Caco-2 (cell line): ENCODE measurements at regions not wholly inside any gene's neighbourhood (a gene's known extent, or its start where the extent isn't known, plus 50 kb on each side); places are given as distances from the start of the nearest gene placed in this dataset.

Experiments
- BruUV-seq: library from RNA; stranded (reverse); fragments of 400-500 nt; replicated peaks from 2 replicates; lab custom pipeline; 2021; lab: Mats Ljungman, UMichigan
- CTCF ChIA-PET: fragments of 300-600 bp; sonication (Branson Sonifier 250); formaldehyde crosslinking; loops from one replicate; lab custom pipeline; 2022; ENCODE audit warnings: antibody characterized with exemption; lab: Charles Lee
- POLR2A ChIA-PET: fragments of 300-600 bp; sonication (Branson Sonifier 250); formaldehyde crosslinking; loops from one replicate; lab custom pipeline; 2022; ENCODE audit warnings: antibody characterized with exemption; lab: Charles Lee
- DNase-seq, 2 experiments: peaks; one replicate each; pipeline versions ENCODE4 v3.0.0 to v3.0.0-alpha.2; 2020 to 2022
- H3K27me3 ChIP-seq: replicated peaks from 2 replicates; pipeline ENCODE4 v1.6.0; 2011; ENCODE audit warnings: low read length; ENCODE audit not compliant: control insufficient read depth, insufficient read depth
- H3K36me3 ChIP-seq: 2 replicates; pipeline ENCODE4 v1.5.1; 2011; ENCODE audit warnings: low read length; ENCODE audit not compliant: control insufficient read depth, insufficient read depth
- H3K4me1 ChIP-seq: fragments of 250-450 bp; sonication (Bioruptor Pico); 2 replicates; pipeline ENCODE4 v1.5.1; 2020; ENCODE audit warnings: mild to moderate bottlenecking
- H3K4me3 ChIP-seq: 2 replicates; pipeline ENCODE4 v1.5.1; 2011; ENCODE audit warnings: low read depth, mild to moderate bottlenecking, control low read depth, low read length
- H3K9me3 ChIP-seq: fragments of 250-450 bp; sonication (Bioruptor Pico); 2 replicates; pipeline ENCODE4 v1.5.1; 2020; ENCODE audit warnings: mild to moderate bottlenecking, moderate library complexity
- H3K27ac Mint-ChIP-seq: one replicate; pipeline ENCODE4 v1.8.0; 2022; ENCODE audit warnings: mixed read lengths; ENCODE audit not compliant: unreplicated experiment
- H3K27me3 Mint-ChIP-seq: one replicate; pipeline ENCODE4 v1.8.0; 2022; ENCODE audit warnings: mixed read lengths; ENCODE audit not compliant: insufficient read depth, unreplicated experiment
- H3K36me3 Mint-ChIP-seq: one replicate; pipeline ENCODE4 v1.8.0; 2022; ENCODE audit warnings: mild to moderate bottlenecking, mixed read lengths; ENCODE audit not compliant: insufficient read depth, unreplicated experiment
- H3K4me1 Mint-ChIP-seq: one replicate; pipeline ENCODE4 v1.8.0; 2022; ENCODE audit warnings: low read depth, mixed read lengths; ENCODE audit not compliant: unreplicated experiment
- H3K4me3 Mint-ChIP-seq: one replicate; pipeline ENCODE4 v1.8.0; 2022; ENCODE audit warnings: mild to moderate bottlenecking, moderate library complexity, mixed read lengths; ENCODE audit not compliant: unreplicated experiment
- H3K9me3 Mint-ChIP-seq: one replicate; pipeline ENCODE4 v1.8.0; 2022; ENCODE audit warnings: mixed read lengths; ENCODE audit not compliant: unreplicated experiment
- CTCF ChIP-seq, 2 experiments: fragments of 200-600 bp in 1 of 2; IDR thresholded peaks; 1 replicate in 1 of 2; 2 replicates in 1 of 2; pipeline versions ENCODE4 v1.5.1 to v1.8.0; 2011 to 2022; ENCODE audit warnings: antibody characterized with exemption in 1 of 2, control low read depth in 1 of 2, inconsistent platforms in 1 of 2, low read depth in 1 of 2, low read length in 1 of 2, mild to moderate bottlenecking in 1 of 2, moderate library complexity in 1 of 2; ENCODE audit not compliant: insufficient read depth in 1 of 2, severe bottlenecking in 1 of 2, unreplicated experiment in 1 of 2
- intact Hi-C: fragments of 100-400 bp; cut with micrococcal nuclease; formaldehyde crosslinking; loops from one replicate; pipeline ENCODE4 v1.10.0; 2022; ENCODE audit not compliant: unreplicated experiment

- Mint-ChIP-seq H3K36me3 (no peaks in the 10 kb centered on the region), H3K4me3 (peak overlapping the region; percentile 29), H3K27me3 (no peaks in the 10 kb centered on the region), H3K9me3 (no peaks in the 10 kb centered on the region), H3K4me1 (peaks cover 14% of the 10 kb centered on the region), H3K27ac (peak overlapping the region; percentile 17)
- TSS peak; percentile 22 for BruUV-seq
- Histone ChIP-seq H3K9me3 (no peaks in the 10 kb centered on the region), H3K4me3 (no peak overlapping the region), H3K27me3 (no peaks in the 10 kb centered on the region), H3K36me3 (no peaks in the 10 kb centered on the region), H3K4me1 (peaks cover 9% of the 10 kb centered on the region; the same call in 1 of the 2 replicates)
- DNase-seq = peak; percentile 59 to 70
- TF ChIP-seq CTCF (IDR thresholded peaks at IDR 0.05; ENCODE audit: insufficient read depth in 1 of 2, low read depth in 1 of 2, low read length in 1 of 2, severe bottlenecking in 1 of 2, unreplicated experiment in 1 of 2) = no peak
- intact Hi-C loops = loop anchor here (2.0 to 5.0 kb wide), 2 partner anchors 261 to 411 kb away; partner anchors contain the start of gene TBC1D5
- CTCF ChIA-PET = interaction anchor here (0.6 kb wide), 2 partner anchors 27 to 49 kb away, joined by 3 read pairs; no protein-coding TSS in a partner anchor
- POLR2A ChIA-PET = no interaction called here
These were observed 271.5 kb downstream of the SATB1 start for GRCh38 chr3:18153571-18154173.

GRCh38 chr3:18151199-18151598, 273.9 kb downstream of the SATB1 start:
- H3K27ac Mint-ChIP-seq = no peak overlapping the region
- BruUV-seq = no TSS peak

GRCh38 chr3:18149935-18150334, 275.2 kb downstream of the SATB1 start:
- peaks cover 14% of the 10 kb centered on the region for H3K4me1 Mint-ChIP-seq
- Histone ChIP-seq H3K36me3 (no peaks in the 10 kb centered on the region), H3K9me3 (no peaks in the 10 kb centered on the region), H3K4me1 (peaks cover 9% of the 10 kb centered on the region; the same call in 1 of the 2 replicates), H3K4me3 (no peak overlapping the region), H3K27me3 (no peaks in the 10 kb centered on the region)
- no peak for TF ChIP-seq CTCF (IDR thresholded peaks at IDR 0.05; ENCODE audit: insufficient read depth in 1 of 2, low read depth in 1 of 2, low read length in 1 of 2, severe bottlenecking in 1 of 2, unreplicated experiment in 1 of 2)
- H3K27ac Mint-ChIP-seq = no peak overlapping the region
- no peaks in the 10 kb centered on the region for H3K36me3 Mint-ChIP-seq
- CTCF ChIA-PET = no interaction called here
- BruUV-seq = no TSS peak
- POLR2A ChIA-PET = no interaction called here
- no peaks in the 10 kb centered on the region for H3K9me3 Mint-ChIP-seq
- intact Hi-C loops = loop anchor here (5.0 kb wide), 1 partner anchor 258 kb away; no protein-coding TSS in a partner anchor
- no peak overlapping the region for H3K4me3 Mint-ChIP-seq
- no peak for DNase-seq
- no peaks in the 10 kb centered on the region for H3K27me3 Mint-ChIP-seq

More at GRCh38 chr3:18151199-18151598, 273.9 kb downstream of the SATB1 start:
- Histone ChIP-seq H3K4me1 (peaks cover 9% of the 10 kb centered on the region; the same call in 1 of the 2 replicates), H3K4me3 (no peak overlapping the region), H3K27me3 (no peaks in the 10 kb centered on the region), H3K36me3 (no peaks in the 10 kb centered on the region), H3K9me3 (no peaks in the 10 kb centered on the region)
- no peak for TF ChIP-seq CTCF (IDR thresholded peaks at IDR 0.05; ENCODE audit: insufficient read depth in 1 of 2, low read depth in 1 of 2, low read length in 1 of 2, severe bottlenecking in 1 of 2, unreplicated experiment in 1 of 2)
- ChIA-PET POLR2A (no interaction called here), CTCF (no interaction called here)
- no peaks in the 10 kb centered on the region for H3K36me3 Mint-ChIP-seq
- DNase-seq = no peak
- H3K9me3 Mint-ChIP-seq = no peaks in the 10 kb centered on the region
- no peaks in the 10 kb centered on the region for H3K27me3 Mint-ChIP-seq
- intact Hi-C loops = loop anchor here (5.0 kb wide), 1 partner anchor 259 kb away; no protein-coding TSS in a partner anchor
- no peak overlapping the region for H3K4me3 Mint-ChIP-seq
- H3K4me1 Mint-ChIP-seq = peaks cover 14% of the 10 kb centered on the region
